GM19438 (cell line): ENCODE measurements at regions not wholly inside any gene's neighbourhood (a gene's known extent, or its start where the extent isn't known, plus 50 kb on each side); places are given as distances from the start of the nearest gene placed in this dataset.

ENCODE experiments used
- ATAC-seq: cut with Tn5 transposase; IDR thresholded peaks from one replicate; pipeline ENCODE4 v1.9.1; 2021; ENCODE audit warnings: low read depth; ENCODE audit not compliant: unreplicated experiment

DNA sequence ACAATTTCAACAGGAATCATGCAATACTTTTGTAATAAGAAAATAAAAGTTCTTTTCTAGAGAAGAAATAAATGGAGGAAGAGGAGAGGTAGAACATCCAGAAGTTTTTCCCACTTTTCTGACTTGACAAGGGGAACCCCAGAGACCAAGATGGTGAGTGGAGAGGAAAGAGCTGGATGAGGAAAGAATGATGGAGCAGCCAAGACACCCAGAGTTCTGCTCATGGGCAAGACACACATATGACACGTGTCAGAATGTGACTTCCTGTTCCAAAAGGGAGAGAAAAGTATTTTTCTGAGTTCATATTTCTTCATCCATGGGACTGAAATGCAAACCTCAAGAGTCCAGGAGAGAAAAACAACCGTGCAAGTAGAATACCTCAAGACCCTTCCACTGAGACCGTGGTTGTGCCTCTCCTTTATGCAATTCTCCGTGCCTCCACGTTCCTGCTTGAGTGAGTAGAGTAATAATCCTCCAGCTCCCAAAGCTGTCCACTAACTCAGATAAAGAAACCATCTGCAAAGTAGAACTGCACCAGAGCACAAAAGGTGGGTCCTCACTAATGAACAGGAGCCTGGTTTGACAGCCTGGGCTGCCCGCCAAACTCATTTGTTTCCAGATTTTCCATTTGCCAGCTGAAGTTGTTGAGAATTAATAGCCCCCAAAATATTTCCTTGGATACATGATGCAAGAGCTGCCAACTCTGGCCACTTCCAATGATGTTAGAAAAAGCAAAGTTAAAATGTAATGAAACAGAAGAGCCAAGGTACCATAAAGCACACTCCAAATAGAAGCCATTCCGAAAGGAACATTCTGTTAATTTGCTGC lies 272.6 kb upstream of the IGF1R start:
- ATAC-seq, result no peak

DNA sequence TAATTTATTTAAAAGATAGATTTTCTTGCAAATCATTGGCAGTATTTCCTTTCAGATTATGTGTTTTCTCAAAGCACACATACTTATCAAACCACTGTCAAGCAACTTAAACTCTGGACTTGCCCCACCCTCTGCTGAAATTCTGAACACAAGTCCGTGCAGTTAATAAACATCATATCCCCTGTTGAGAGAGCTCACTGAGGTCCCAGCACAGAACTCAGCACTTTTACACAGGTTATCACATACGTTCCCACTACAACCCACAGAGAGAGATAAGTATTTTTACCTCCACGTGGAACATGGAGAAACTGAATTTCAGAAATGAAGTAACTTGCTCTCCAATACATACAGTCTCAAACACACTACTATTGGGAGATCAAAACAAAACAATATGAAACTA lies 267.6 kb upstream of the IGF1R start:
- no peak for ATAC-seq

DNA sequence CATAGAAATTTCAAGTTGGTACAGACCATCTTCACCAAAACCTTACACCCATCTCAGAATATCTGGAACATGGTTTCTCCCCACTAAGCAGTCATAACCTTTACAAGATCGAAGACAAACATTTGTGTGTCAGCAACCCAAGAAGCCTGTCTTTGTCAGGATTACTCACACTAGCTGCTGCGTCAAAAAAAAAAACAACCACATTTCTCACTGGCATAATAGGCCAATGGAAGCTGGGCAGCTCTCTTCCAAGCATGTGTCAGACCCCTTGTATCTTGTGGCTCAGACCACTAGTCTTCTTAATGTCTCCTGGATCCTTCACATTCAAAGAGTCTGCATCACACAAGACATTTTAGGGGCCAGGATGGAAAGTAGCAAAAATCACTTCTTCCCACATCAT lies 266.9 kb upstream of the IGF1R start:
- no peak for ATAC-seq

DNA sequence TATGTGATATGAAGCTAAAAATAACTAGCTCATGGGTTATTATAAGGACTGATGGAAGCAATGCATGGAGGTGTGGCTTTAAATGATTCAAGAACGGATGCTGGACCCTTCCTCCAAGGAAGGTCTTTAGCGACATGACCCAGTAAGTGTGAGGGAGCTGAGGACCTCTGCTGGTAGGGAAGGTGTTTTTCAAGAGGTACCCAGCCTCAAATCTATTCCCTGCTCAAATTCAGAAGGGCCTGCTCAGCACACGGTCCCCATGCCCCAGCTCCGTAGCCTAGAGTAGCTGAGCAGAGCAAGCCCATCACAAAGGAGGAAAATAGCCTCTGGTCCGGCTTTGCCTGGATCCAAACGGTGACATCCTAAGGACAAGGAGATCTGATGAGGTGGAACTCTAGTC lies 266.2 kb upstream of the IGF1R start:
- ATAC-seq, result no peak

DNA sequence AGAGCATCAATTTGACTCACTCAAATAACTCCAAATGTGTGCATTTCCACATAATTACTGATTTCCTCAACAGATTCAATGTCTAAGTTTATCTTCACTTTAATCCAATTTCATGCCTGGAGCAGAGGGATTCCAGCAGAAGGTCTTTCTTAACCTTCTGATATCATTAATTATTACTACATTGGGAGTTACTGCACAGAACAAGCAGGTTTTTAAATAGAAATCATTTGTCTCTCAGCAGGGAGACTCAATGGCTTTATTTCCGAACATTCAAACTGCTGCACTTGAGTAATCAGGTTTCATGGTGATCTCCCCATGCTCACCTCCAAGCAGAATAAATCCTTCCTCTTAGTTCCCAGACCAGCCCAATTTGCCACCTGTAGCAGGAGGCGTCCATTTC lies 264.8 kb upstream of the IGF1R start:
- no peak for ATAC-seq

DNA sequence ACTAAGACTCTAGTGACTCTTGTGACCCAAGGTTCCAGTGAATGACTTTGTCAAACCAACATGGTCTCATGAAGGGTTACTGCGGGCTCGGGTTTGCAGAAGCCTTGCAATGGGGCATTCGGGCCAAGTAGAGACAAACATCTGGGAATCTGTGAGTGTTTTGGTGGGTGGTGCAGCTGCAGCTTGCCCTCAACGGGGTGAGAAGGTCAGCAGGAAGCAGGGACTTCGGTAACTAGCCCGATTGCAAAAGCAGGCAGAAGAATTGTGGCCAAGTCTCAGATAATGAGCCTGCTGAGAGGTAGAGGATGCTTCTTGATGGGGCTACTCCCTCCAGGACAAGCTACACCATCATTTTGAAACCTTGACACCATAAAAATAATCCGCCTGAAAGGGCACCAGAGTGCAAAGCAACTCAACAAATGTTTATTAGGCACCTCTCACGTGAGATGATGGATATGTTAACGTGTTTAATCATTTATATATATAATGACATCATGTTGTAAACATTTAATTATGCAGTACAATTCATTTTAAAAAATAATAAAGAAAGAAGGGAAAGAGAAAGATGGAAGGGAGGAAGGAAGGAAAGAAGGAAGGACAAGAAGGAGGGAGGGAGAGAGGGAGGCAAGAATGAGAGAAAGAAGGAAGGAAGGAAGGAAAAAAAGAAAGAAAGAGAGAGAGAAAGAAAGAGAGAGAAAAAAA lies 263.9 kb upstream of the IGF1R start:
- no peak for ATAC-seq

DNA sequence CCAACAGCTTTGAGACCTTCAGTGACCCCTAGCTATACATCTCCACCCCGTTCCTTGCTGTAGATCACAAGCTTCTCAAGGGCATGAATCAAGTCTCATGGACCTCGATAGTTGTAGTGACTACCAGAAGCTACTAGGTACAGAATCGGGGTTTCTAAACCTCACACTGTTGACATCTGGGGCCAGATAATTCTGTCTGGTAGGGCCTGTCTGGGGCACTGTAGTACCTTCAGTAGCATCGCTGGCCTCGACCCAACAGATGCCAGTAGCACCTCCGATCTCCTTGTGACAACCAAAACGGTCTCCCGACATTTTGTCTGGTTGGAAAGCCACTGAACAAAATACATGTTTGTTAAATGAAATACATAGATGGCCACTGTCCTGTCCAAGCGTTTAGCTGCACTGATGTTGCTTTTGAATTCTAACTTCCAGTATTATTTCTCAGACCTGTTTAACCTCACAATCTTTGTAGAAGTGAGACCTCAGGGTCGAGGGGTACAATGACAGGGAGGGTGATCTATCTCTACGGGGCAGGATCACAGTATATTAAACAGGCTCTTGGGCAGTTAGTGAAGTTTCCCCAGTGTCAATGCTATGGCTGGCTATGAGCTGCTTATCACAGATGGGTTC lies 262.5 kb upstream of the IGF1R start:
- no peak for ATAC-seq

DNA sequence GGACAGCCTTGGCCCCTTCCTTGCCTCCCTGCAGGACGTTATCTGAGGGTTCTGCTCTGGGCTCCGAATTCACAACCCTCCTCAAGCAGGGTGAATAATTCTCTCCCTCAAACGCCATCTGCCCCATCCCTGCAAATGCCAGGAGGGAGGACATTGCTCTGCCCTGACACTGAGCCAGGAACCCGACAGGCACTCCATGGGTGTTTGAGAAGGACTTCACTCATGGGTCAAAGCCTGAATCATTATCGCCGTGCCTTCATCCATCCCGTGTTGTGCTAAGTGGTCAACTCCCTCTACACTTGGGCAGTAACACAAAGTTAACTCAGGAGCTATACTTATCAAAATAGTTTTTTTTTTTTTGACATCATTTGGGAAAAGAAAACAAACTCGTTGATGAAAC lies 261.8 kb upstream of the IGF1R start:
- no peak for ATAC-seq

DNA sequence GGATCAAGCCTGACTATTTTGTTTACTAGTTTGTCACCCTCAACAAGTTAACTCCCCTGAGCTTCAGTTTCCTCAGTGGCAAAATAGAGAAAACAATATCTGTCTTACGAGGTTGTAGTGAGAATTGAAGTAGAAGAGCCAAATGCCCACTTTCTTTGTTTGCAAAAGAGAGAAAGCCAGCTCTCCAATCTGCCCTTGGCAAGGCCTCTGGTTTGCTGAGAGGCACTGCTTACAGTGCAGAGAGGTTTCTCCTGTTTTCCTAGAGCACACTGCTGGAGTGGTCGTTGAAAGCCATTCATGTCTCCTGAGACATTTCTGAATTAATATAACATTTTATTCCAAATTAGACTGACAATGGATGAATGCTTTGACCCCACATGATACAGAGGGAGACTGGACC lies 260.5 kb upstream of the IGF1R start:
- ATAC-seq, result no peak

DNA sequence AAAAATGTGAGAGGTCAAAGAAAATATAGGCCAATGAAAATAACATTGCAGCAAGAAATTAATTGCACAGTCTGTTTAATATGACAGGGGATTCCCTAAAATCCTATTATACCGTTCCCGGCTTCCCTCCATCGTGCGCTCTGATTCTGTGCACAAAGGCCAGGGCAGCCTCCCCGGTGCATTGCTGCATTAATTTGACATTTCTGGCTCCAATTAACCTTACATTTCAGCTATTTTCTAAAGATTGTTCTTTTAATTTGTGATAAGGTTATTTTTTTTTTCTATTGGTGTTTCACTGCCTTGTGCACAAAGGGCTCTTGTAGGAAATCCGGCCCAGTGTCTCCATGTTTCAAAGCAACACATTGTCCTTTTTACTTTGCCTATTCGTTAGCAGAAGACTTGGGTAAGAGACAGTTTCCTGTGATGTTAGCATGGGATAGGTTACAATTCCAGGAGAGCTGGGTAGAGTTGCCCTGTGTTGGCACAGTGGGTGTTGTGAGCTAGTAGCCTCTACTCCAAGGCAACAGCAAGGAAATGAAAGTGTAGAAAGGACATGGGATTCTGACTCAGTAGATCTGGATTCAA lies 257.3 kb upstream of the IGF1R start:
- ATAC-seq, result no peak

DNA sequence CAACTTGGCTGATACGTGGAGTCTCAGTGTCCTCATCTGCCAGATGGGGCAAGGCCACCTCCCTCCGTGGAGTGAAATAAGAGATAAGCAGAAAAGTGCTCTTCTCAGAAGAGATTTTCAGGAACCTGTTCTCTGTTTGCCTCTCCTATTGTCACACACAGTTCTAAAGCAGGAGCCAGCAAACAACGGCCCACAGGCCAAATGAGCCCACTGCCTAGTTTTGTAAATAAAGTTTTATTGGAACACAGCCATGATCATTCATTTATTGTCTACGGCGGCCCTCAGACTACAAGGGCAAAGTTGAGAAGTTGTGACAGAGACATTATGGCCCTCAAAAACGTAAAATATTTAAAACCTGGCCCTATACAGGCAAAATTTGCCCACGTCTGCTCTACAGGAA lies 256.8 kb upstream of the IGF1R start:
- ATAC-seq, result no peak

DNA sequence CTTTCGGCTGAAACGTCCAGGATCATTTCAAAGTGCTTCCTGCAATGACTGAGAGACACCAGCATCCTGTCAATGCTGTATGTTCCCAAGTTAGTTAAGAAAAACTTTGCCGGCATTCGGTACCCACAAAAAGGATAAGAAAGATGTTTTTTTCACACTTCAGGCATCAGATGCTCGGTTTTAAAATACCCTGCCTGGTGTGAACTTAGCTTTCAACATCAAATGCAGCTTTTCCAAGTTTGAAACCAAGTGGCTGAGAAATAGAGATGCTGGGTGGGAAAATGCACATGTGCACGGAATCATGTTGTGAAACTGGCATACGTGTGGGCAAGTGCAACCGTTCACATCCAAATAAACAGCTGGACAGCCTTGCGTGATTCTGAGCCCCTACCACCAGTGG lies 254.9 kb upstream of the IGF1R start:
- ATAC-seq, result no peak

DNA sequence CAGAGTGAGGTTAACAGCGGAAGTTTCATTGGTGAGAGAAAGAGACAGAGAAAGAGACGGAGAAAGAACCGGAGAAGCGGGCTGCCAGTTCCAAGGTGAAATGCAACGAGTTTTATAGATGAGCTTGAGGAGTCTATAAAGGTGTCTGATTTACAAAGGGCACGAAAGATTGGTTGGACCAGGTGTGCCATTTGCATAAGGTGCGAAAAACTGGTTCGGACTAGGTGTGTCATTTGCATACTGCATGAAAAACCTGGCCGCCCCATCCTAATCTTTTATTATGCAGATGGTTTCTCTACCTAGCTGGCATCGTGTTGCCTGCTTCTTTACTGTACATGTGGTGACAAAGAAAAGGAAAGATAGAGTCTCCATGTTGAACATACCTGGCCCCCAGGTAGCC lies 253.8 kb upstream of the IGF1R start:
- no peak for ATAC-seq

DNA sequence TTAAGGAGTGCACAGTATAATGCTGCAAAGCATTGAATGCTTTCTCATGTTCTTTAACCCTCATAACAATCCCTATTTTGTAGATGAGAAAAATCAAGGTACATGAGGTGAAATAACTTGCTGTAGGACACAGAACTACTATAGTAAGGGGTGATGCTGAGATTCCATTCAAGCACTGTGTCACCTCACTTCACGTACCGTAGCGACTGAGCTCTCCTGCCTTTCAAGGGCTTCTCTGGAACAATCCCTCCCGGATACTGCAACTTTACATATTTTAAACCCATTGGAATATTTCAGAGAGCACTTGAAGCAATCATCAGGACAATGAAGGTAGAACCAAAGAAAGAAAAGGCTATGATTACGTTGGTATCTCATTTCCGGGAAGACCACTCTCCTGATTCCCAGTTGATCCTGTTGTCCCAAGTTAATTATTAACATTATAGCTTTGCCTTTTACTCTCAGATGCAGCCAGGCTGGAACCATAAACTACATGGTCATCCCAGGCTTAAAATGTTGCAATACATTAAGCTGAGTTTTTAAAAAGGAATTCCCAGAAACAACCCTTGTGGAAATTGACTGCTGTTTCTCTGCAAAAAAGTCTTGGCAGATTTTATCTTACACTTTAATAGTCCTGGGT lies 252.2 kb upstream of the IGF1R start:
- ATAC-seq, result no peak

DNA sequence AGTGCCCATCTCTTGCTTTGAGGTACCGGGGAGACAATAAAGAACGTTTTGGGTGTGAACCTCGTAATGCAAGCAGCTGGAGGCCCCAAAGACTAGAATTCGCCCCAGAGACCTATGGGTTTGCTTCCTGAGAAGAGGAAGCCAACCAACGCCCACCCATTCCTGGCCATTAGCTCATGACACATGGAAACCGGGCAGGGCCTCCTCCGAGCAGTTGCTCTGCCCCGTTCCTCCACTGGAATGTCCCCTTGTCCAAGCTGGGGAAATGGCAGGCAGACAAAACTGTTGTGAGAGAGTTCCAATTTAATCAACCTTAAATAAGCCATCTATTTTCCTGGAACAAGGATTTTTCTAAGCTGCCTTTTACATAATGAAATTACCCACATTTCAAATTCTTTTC lies 250.9 kb upstream of the IGF1R start:
- no peak for ATAC-seq

DNA sequence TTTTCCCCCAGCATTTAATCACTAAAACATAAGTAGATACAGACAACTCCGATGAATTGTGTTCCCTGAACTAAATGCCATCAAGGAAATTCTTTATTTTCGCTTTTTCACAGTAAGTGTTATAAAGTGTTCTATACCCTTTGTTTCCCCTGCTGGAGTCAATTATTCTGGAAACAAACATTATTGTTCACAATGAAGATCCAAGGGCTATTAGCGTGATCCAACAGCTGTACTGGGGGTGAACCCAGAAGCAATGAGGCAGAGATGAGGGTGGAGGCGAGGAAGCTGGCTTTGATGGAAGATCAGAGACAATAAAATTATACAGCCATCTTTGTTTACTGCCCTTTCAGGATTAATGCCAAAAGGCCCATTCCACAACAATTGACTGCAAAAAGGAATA lies 250.3 kb upstream of the IGF1R start:
- ATAC-seq, result no peak

DNA sequence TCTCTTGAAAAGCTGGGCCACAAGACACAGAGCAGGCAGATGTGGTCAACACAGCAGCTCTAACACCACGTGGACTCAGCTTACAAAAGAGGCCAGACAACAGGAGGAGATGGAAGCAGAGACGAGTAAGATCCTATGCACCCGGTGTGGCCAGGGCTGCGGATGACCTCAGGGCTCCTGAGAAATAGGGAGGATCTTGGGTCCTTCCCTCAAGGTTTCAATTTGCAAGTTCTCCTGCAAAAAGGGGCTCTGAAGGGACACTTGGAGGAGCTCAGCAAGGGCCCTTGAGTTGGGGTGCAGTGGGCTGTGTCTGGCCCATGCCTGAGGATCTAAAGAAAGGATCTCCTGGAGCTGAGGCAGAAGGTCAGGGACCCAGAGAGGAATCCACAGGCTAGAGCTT lies 249.5 kb upstream of the IGF1R start:
- no peak for ATAC-seq

DNA sequence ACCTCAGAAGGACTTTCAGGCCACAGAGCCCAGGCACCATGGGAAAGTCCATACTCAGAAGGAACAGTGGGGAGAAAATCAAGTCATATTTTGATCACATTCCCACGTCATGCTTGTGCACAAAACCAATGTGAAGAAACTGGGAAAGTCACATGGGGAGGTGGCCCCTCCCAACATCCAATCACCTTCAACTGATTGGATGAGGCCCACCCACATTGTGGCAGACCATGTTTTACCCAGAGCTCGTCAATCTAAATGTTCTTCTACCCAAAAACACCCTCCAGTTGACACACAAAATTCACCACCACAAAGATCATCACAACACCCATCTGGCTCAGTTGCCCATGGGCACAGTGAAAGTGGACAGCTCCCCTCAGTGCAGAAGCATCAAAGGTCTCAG lies 248.2 kb upstream of the IGF1R start:
- ATAC-seq, result no peak

DNA sequence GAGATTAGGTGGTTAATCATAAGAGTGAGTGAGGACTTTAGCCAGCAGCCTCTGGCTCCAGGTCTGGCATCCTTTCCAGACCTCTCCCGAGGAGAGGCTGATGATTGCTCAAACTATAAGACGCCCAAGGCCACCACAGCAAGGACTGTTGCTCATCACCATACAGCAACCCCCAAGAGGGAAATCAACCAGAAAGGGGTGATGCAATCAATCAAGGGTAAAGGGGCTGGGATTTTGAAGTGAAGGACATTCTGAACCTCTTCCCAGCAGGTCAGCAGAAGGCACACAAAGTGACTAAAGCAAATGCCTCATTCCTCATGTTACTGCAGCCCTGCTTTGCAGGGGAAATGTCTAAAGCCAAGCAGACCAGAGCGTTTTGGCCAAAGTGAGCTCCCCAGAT lies 247.3 kb upstream of the IGF1R start:
- no peak for ATAC-seq

DNA sequence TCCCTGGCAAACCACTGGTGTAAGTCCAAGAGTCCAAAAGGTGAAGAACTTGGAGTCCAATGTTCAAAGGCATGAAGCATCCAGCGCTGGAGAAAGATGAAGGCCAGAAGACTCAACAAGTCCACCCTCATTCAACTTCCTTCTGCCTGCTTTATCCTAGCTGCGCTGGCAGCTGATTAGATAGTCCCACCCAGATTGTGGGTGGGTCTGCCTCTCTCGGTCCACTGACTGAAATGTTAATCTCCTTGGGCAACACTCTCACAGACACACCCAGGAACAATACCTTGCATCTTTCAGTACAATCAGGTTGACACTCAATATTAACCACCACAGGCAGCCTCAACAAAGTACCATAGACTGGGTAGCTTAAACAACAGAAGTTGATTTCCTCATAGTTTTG lies 245.9 kb upstream of the IGF1R start:
- no peak for ATAC-seq

DNA sequence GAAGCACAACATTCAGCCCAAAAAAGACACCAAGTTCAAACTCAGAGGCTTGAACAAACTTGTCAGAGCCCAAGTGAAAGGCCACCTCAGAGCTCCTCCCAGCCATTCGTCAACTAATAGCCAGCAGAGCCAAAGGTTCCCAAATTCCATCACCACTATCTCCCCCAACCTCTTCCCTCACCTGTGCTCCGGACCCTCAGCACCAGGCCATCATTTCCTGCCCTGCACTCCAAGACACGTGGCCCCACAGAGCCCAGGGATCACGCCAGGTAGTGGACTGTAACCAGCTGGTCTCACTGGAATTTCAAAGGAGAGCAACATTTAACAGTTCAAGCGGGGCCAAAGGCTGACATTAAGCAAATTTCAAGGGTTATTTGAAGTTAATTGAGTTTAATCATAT lies 245.2 kb upstream of the IGF1R start:
- ATAC-seq, result no peak
